ENCODE measurements at regions not wholly inside any gene's neighbourhood (a gene's known extent, or its start where the extent isn't known, plus 50 kb on each side); places are given as distances from the start of the nearest gene placed in this dataset.

GRCh38 chr9:104997536-104997935, 69.6 kb upstream of the ABCA1 start:
- POLR2A ChIA-PET = no interaction called here
- H3K27me3 ChIP-seq (ENCODE audit: insufficient read depth) = no peaks in the 10 kb centered on the region
- no peaks in the 10 kb centered on the region for H3K79me2 ChIP-seq (ENCODE audit: insufficient read depth)
- no peak overlapping the region for H3K27ac ChIP-seq (ENCODE audit: low read depth in 2 of 2, low read length in 1 of 2)
- no peaks in the 10 kb centered on the region for H3F3A ChIP-seq (replicated peaks; ENCODE audit: insufficient read depth)
- H3K36me3 ChIP-seq (replicated peaks in 1 of 2; ENCODE audit: control insufficient read depth in 1 of 2, insufficient read depth in 2 of 2, low read length in 1 of 2) = no peaks in the 10 kb centered on the region
- TF ChIP-seq NFIC (IDR thresholded peaks at IDR 0.05; ENCODE audit: borderline replicate concordance) (no peak), YY1 (IDR thresholded peaks at IDR 0.05; ENCODE audit: low read depth) (no peak), SIN3A (IDR thresholded peaks at IDR 0.05; ENCODE audit: borderline replicate concordance, low read depth, low read length) (no peak), CTCF (IDR thresholded peaks at IDR 0.05) (no peak), PBX3 (IDR thresholded peaks at IDR 0.05) (no peak), GABPA (IDR thresholded peaks at IDR 0.05; ENCODE audit: low read depth) (no peak)
- H3K9ac ChIP-seq = no peak overlapping the region
- peaks cover 9 to 12% of the 10 kb centered on the region in 2 experiments; a peak in 2 of 4 replicates for H3K4me1 ChIP-seq (ENCODE audit: control insufficient read depth in 1 of 2, insufficient read depth in 2 of 2, low read depth in 1 of 2, low read length in 1 of 2)
- no peak overlapping the region for H3K4me2 ChIP-seq
- no peaks in the 10 kb centered on the region for H4K20me1 ChIP-seq (ENCODE audit: insufficient read depth)
- H3K9me2 ChIP-seq = no peaks in the 10 kb centered on the region
- no peak overlapping the region for H2AFZ ChIP-seq (ENCODE audit: low read depth)
- no peak for DNase-seq
- CTCF ChIA-PET = interaction anchor here (0.6 kb wide), 1 partner anchor 163 kb away, joined by 3 read pairs; no protein-coding TSS in a partner anchor
- no peaks in the 10 kb centered on the region for H3K9me3 ChIP-seq
- no peak overlapping the region for H3K4me3 ChIP-seq (ENCODE audit: low read depth in 2 of 2, low read length in 1 of 2)
- WGBS (ENCODE audit: low lambda C conversion rate) = 85% methylated on average over 2 of the region's 2 CpGs

- Histone ChIP-seq H3K9me3 (no peaks in the 10 kb centered on the region), H3K4me2 (no peak overlapping the region), H3K27me3 (ENCODE audit: insufficient read depth) (no peaks in the 10 kb centered on the region), H3K4me1 (ENCODE audit: control insufficient read depth in 1 of 2, insufficient read depth in 2 of 2, low read depth in 1 of 2, low read length in 1 of 2) (no peaks in the 10 kb centered on the region; a peak in 1 of 4 replicates), H3F3A (replicated peaks; ENCODE audit: insufficient read depth) (no peaks in the 10 kb centered on the region), H3K9me2 (no peaks in the 10 kb centered on the region), H3K79me2 (ENCODE audit: insufficient read depth) (no peaks in the 10 kb centered on the region), H2AFZ (ENCODE audit: low read depth) (no peak overlapping the region), H3K27ac (ENCODE audit: low read depth in 2 of 2, low read length in 1 of 2) (no peak overlapping the region), H3K4me3 (ENCODE audit: low read depth in 2 of 2, low read length in 1 of 2) (no peak overlapping the region), H4K20me1 (ENCODE audit: insufficient read depth) (no peaks in the 10 kb centered on the region), H3K36me3 (replicated peaks in 1 of 2; ENCODE audit: control insufficient read depth in 1 of 2, insufficient read depth in 2 of 2, low read length in 1 of 2) (no peaks in the 10 kb centered on the region), H3K9ac (no peak overlapping the region)
- ChIA-PET CTCF (no interaction called here), POLR2A (no interaction called here)
- DNase-seq = no peak
- TF ChIP-seq CTCF (IDR thresholded peaks at IDR 0.05) = no peak
- TF ChIP-seq EZH2phosphoT487 (IDR thresholded peaks at IDR 0.05; ENCODE audit: borderline replicate concordance, low read depth) = no peak
- no peak for TF ChIP-seq RAD21 (IDR thresholded peaks at IDR 0.05; ENCODE audit: low read length)
- TF ChIP-seq FOXJ3 (CRISPR knock-in tag; IDR thresholded peaks at IDR 0.05) = no peak
- no peak for TF ChIP-seq RCOR1 (IDR thresholded peaks at IDR 0.05; ENCODE audit: low read length)
- TF ChIP-seq SIN3A (IDR thresholded peaks at IDR 0.05; ENCODE audit: borderline replicate concordance, low read depth, low read length) = no peak
- no peak for TF ChIP-seq ELF1 (IDR thresholded peaks at IDR 0.05)
- TF ChIP-seq GABPA (IDR thresholded peaks at IDR 0.05; ENCODE audit: low read depth) = no peak
- TF ChIP-seq REST (IDR thresholded peaks at IDR 0.05; ENCODE audit: low read depth, low read length) = no peak
- TF ChIP-seq USF2 (IDR thresholded peaks at IDR 0.05; ENCODE audit: borderline replicate concordance, low read depth, low read length) = no peak
- TF ChIP-seq IRF3 (IDR thresholded peaks at IDR 0.05; ENCODE audit: low read depth, low read length) = no peak
- TF ChIP-seq GATA2 (CRISPR knock-in tag; IDR thresholded peaks at IDR 0.05) = no peak
- TF ChIP-seq FOSL2 (IDR thresholded peaks at IDR 0.05; ENCODE audit: borderline replicate concordance, low read depth) = no peak
Measured at GRCh38 chr9:104999136-104999535, 71.2 kb upstream of the ABCA1 start.
